GM19240 (cell line): ENCODE measurements at regions not wholly inside any gene's neighbourhood (a gene's known extent, or its start where the extent isn't known, plus 50 kb on each side); places are given as distances from the start of the nearest gene placed in this dataset.

ENCODE experiments used
- DNase-seq: peaks from one replicate; pipeline ENCODE4 v3.0.0; 2011; ENCODE audit warnings: low spot score; ENCODE audit not compliant: insufficient read length

DNA sequence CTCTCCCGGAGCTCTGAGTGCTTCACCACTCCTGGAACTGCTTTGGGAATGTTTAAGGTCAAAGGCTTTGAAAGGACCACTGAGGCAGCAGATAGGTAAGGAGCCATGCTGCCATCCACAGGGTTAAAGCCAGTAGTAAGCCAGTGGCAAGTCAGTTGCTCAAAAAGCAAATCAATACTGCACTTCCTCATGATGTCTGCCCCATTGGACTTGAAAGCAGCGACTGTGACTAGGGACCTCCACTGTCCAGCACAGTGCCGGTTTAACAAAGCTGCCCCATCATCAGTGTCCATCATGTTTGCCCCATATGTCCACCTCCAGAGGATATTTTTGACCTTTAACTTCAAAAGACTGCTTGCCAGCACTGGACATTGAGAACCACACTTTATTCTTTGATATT, 49.9 kb upstream of the FGF13 start:
- no peak for DNase-seq
